Right lobe of liver (tissue), 6 donors: ENCODE measurements at regions not wholly inside any gene's neighbourhood (a gene's known extent, or its start where the extent isn't known, plus 50 kb on each side); places are given as distances from the start of the nearest gene placed in this dataset.
"Not testable (repeated sequence)": the region's sequence is repeated elsewhere in the genome, so short reads cannot be mapped to it uniquely, and the experiment has no call there.

Experiments used
- ATAC-seq, 4 donors: fragments of 200-7000 bp; cut with Tn5 transposase; one replicate each; pipeline ENCODE4 v1.9.1; 2020; ENCODE audit warnings: mild to moderate bottlenecking in 4 of 4, moderate library complexity in 4 of 4
- DNase-seq, 3 donors: peaks; one replicate each; pipeline ENCODE4 v3.0.0-alpha.2; 2020
- H3K27ac ChIP-seq, 3 donors: fragments of 200-600 bp; one replicate each; pipeline ENCODE4 v1.8.0; 2022
- H3K27me3 ChIP-seq, 2 donors: fragments of 200-600 bp; one replicate each; pipeline ENCODE4 v1.8.0; 2022
- H3K36me3 ChIP-seq, 4 donors: fragments of 200-600 bp; sonication (generic) in 1 of 4; one replicate each; pipeline versions ENCODE4 v1.5.1 to v1.8.0; 2017 to 2022; ENCODE audit warnings: control low read depth in 1 of 4
- H3K4me1 ChIP-seq, 4 donors: fragments of 200-600 bp; sonication (generic) in 1 of 4; one replicate each; pipeline versions ENCODE4 v1.5.1 to v1.8.0; 2017 to 2022; ENCODE audit warnings: control low read depth in 1 of 4
- H3K4me3 ChIP-seq, 3 donors: fragments of 200-600 bp; one replicate each; pipeline ENCODE4 v1.8.0; 2022
- H3K9me3 ChIP-seq, 4 donors: fragments of 200-600 bp; sonication (generic) in 1 of 4; one replicate each; pipeline versions ENCODE4 v1.5.1 to v1.8.0; 2017 to 2022; ENCODE audit warnings: control low read depth in 1 of 4
- WGBS: methylation state at CpG from one replicate; pipeline ENCODE4 v1.1.6; 2018; ENCODE audit warnings: low coverage, low lambda C conversion rate; ENCODE audit not compliant: insufficient coverage; ENCODE audit errors: missing lambda C conversion rate; 5-methylcytosine and 5-hydroxymethylcytosine counted together
- intact Hi-C, 2 donors: fragments of 100-400 bp; cut with DNase I; formaldehyde crosslinking; loops; one replicate each; pipeline versions ENCODE4 v1.11.2 to v1.14.1; 2022
- donor health status: DM: no; HTN: yes; CAD: no.
- donor health status: DM: no; HTN: no; CAD: no.
- donor health status: DM: no; HTN: no; CAD: no.
- donor health status: DM: no; HTN: yes; CAD: no.
- donor health status: DM: no; HTN: yes; CAD: no.

- DNase-seq, H3K4me3 ChIP-seq, H3K36me3 ChIP-seq, H3K4me1 ChIP-seq, H3K27me3 ChIP-seq, H3K27ac ChIP-seq, intact Hi-C loops, H3K9me3 ChIP-seq, ATAC-seq: not testable (repeated sequence)
- no CpG with 5 or more reads among the region's 2 CpGs for WGBS
Measured at GRCh38 chr9:67708109-67708508, 150.6 kb upstream of the ANKRD20A1 start.

- intact Hi-C loops, H3K4me3 ChIP-seq, H3K27ac ChIP-seq, H3K27me3 ChIP-seq, H3K9me3 ChIP-seq, H3K4me1 ChIP-seq, ATAC-seq, H3K36me3 ChIP-seq: not testable (repeated sequence)
- no CpG with 5 or more reads among the region's 32 CpGs for WGBS
- DNase-seq, result peak in 1 of 3 donors; percentile 10
Measured at GRCh38 chr9:67711429-67711828, 147.3 kb upstream of the ANKRD20A1 start.

DNA sequence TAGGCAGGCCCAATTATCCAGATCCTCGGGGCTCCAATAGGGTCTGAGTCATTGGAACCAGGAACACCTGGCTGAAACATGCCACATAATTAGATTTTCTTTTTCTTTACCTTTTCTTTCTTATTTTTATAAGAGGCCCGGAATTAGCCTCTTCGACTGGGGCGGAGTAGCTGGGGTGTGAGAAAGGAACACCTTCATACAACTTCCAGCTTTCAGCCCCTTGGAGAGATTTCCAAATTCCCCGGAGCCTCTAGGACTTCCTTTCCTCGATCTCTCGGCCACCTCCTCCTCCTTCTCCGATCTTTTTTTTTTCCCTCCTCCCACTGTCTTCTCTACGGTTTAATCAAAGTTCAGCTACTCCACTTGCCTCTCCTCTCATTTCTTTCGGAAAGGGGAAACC is 146.8 kb upstream of the ANKRD20A1 start:
- H3K4me1 ChIP-seq, H3K27ac ChIP-seq, H3K4me3 ChIP-seq, DNase-seq, intact Hi-C loops, H3K9me3 ChIP-seq, H3K36me3 ChIP-seq, H3K27me3 ChIP-seq, ATAC-seq: not testable (repeated sequence)
- 65% methylated on average over 7 of the region's 10 CpGs for WGBS

- ATAC-seq, intact Hi-C loops, H3K27me3 ChIP-seq, H3K4me1 ChIP-seq, H3K36me3 ChIP-seq, DNase-seq, H3K9me3 ChIP-seq, H3K27ac ChIP-seq, H3K4me3 ChIP-seq: not testable (repeated sequence)
- WGBS, result 30% methylated on average over 3 of the region's 9 CpGs
Measured at GRCh38 chr9:67712956-67713355, 145.8 kb upstream of the ANKRD20A1 start.

DNA sequence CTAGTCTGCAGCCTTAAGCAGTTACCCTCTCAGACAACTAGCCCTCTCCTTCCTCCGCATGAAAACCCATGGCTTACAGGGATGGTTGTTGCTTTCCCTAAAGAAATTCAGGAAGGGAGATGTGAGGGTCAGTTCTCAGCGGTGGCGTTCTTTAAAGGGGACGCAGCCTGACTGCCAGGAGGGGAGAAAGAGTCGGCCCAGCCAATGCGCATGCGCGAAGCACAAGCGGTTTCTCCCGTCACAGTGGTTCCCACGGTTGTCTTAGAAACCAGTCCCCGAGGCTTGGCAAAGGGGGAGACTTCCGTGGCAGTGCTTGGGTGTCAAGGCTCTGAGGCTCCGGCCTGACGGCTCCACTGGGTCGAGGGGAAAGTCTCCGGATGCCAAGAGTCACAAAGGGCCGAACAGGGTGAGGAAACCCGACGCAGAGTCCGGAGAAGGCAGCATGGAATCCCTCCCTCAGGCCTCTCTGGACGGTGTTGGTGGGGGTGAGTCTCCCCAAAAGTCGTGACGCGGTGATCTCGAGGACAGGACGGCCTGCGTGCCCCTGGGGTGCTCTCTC is 140.8 kb upstream of the ANKRD20A1 start:
- 18% methylated on average over 8 of the region's 28 CpGs for WGBS
- H3K4me3 ChIP-seq, H3K4me1 ChIP-seq, H3K27me3 ChIP-seq, H3K36me3 ChIP-seq, H3K9me3 ChIP-seq, intact Hi-C loops, H3K27ac ChIP-seq: not testable (repeated sequence)
- ATAC-seq (peak in 1 of 4 donors; percentile 28), DNase-seq (peak; percentile 41 to 50 (median 44))

DNA sequence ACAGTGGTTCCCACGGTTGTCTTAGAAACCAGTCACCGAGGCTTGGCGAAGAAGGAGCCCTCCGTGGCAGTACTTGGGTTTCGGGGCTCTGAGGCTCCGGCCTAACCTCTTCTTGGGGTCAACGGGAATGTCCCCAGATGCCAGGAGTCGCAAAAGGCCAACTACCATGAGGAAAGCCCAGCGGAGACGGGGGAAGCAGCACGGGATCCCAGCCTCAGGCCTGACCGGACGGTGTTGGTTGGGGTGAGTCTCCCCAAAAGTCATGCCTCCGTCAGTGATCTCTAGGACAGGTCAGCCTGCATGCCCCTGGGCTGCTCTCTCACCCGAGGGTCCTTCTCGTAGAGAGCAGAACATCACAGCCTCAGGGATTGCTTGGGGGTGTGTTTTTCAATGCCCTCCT is 138.2 kb upstream of the ANKRD20A1 start:
- H3K36me3 ChIP-seq, H3K27ac ChIP-seq, H3K27me3 ChIP-seq, H3K4me3 ChIP-seq, ATAC-seq, intact Hi-C loops, H3K4me1 ChIP-seq, H3K9me3 ChIP-seq: not testable (repeated sequence)
- DNase-seq, result peak in 1 of 3 donors; percentile 15
- WGBS, result 100% methylated on average over 3 of the region's 16 CpGs

- peak; percentile 79 to 89 (median 85) for ATAC-seq
- H3K36me3 ChIP-seq, H3K27me3 ChIP-seq, H3K4me1 ChIP-seq, H3K9me3 ChIP-seq, H3K4me3 ChIP-seq, intact Hi-C loops, H3K27ac ChIP-seq, DNase-seq: not testable (repeated sequence)
- no CpG with 5 or more reads among the region's 41 CpGs for WGBS
Measured at GRCh38 chr9:67722460-67723090, 136.2 kb upstream of the ANKRD20A1 start.

DNA sequence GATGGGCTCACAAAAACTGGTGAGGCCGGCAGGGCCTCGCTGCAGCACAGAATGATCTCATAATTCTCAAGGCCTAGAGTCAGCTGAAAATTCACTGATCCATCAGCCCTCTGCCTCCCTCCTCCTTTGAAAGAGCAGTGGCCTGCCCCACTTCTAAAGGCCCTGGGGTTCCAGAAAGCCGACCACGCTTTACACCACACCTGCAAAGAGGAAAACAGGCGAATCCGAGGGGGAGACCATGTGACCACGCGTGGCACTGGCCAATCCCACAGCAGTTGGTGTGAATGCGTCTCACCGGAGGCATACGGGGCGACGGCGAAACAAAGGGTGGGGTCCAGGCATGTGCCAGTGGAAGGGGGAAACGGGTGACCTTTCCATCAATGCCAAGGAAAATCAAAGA is 135.5 kb upstream of the ANKRD20A1 start:
- H3K9me3 ChIP-seq, H3K36me3 ChIP-seq, H3K4me1 ChIP-seq, H3K27ac ChIP-seq, intact Hi-C loops, H3K27me3 ChIP-seq: not testable (repeated sequence)
- 5% methylated on average over 4 of the region's 15 CpGs for WGBS
- DNase-seq (peak; percentile 10 to 39 (median 37)), ATAC-seq (peak in 3 of 4 donors; percentile 12 to 53 (median 13))
- H3K4me3 ChIP-seq, result peak overlapping the region in 2 of 3 donors; percentile 29 to 40

GRCh38 chr9:67724885-67725284 is 133.8 kb upstream of the ANKRD20A1 start:
- H3K4me1 ChIP-seq, H3K27me3 ChIP-seq, intact Hi-C loops, H3K27ac ChIP-seq, H3K9me3 ChIP-seq, H3K4me3 ChIP-seq, H3K36me3 ChIP-seq: not testable (repeated sequence)
- WGBS, result 27% methylated on average over 3 of the region's 11 CpGs
- ATAC-seq, result peak in 1 of 4 donors; percentile 16
- DNase-seq, result peak; percentile 28 to 53 (median 52)

DNA sequence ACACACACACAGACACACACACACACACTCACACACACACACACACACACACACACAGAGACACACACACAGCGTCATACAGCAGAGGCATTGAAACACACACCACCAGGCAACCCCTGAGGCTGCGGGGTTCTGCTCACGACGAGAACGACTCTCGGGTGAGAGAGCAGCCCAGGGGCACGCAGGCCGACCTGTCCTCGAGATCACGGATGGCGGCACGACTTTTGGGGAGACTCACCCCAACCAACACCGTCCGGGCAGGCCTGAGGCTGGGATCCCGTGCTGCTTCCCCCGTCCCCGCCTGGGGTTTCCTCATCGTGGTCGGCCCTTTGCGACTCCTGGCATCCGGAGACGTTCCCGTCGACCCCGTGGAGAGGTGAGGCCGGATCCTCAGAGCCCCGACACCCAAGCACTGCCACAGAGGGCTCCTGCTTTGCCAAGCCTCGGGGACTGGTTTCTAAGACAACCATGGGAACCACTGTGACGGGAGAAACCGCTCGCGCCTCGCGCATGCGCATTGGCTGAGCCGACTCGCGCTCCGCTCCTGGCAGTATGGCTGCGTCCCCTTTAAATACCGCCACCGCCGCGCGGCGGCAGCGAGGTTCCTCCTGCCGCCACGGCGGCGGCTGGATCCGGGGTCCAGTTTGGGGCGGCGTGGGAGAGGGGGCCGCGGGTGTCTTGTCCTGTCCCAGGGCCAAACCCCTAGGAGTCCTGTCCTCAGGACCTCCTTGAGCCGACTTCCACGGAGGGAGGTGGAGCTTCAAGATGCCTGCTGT is 132.3 kb upstream of the ANKRD20A1 start:
- H3K27ac ChIP-seq, H3K4me1 ChIP-seq, H3K36me3 ChIP-seq, H3K27me3 ChIP-seq, H3K9me3 ChIP-seq, intact Hi-C loops: not testable (repeated sequence)
- ATAC-seq (peak; percentile 83 to 88 (median 86)), DNase-seq (peak in 1 of 3 donors; percentile 2)
- 0% methylated on average over 1 of the region's 58 CpGs for WGBS
- H3K4me3 ChIP-seq, result peak overlapping the region in 1 of 3 donors; percentile 16

- H3K36me3 ChIP-seq, intact Hi-C loops, H3K4me3 ChIP-seq, H3K9me3 ChIP-seq, DNase-seq, H3K4me1 ChIP-seq, ATAC-seq, H3K27me3 ChIP-seq, H3K27ac ChIP-seq: not testable (repeated sequence)
- no CpG with 5 or more reads among the region's 4 CpGs for WGBS
Measured at GRCh38 chr9:67763133-67763532, 95.6 kb upstream of the ANKRD20A1 start.
